Transverse colon (tissue), 4 donors: ENCODE measurements at regions not wholly inside any gene's neighbourhood (a gene's known extent, or its start where the extent isn't known, plus 50 kb on each side); places are given as distances from the start of the nearest gene placed in this dataset.
A peak's percentile ranks its signal among the peaks of the same experiment; 100 is the strongest.

Experiments
- DNase-seq: peaks from one replicate; pipeline ENCODE4 v3.0.0-alpha.2; 2019
- H3K27ac ChIP-seq, 4 donors: fragments of 200-600 bp; sonication (generic); 2 replicates each; pipeline ENCODE4 v1.5.1; 2016 to 2018; ENCODE audit warnings: inconsistent platforms in 4 of 4
- H3K27me3 ChIP-seq: fragments of 200-600 bp; sonication (generic); 2 replicates; pipeline ENCODE4 v1.5.1; 2017; ENCODE audit warnings: inconsistent platforms
- H3K36me3 ChIP-seq, 4 donors: fragments of 200-600 bp; sonication (generic); 2 replicates each; pipeline ENCODE4 v1.5.1; 2017 to 2019; ENCODE audit warnings: inconsistent platforms in 4 of 4
- H3K4me1 ChIP-seq, 4 donors: fragments of 200-600 bp; sonication (generic); 2 replicates each; pipeline ENCODE4 v1.5.1; 2017 to 2020; ENCODE audit warnings: inconsistent platforms in 4 of 4
- H3K4me3 ChIP-seq, 4 donors: fragments of 200-600 bp; sonication (generic); 1 replicate in 1 of 4; 2 replicates in 3 of 4; pipeline versions ENCODE4 v1.5.1 to v1.6.1; 2017 to 2019; ENCODE audit warnings: inconsistent platforms in 4 of 4
- H3K9me3 ChIP-seq, 2 donors: fragments of 200-600 bp; sonication (generic); 2 replicates each; pipeline ENCODE4 v1.5.1; 2017 to 2019; ENCODE audit warnings: inconsistent platforms in 2 of 2
- CTCF ChIP-seq, 5 experiments: fragments of 200-600 bp in 3 of 5; fragments of 450-650 bp in 2 of 5; sonication (generic) in 3 of 5; IDR thresholded peaks; 1 replicate in 2 of 5; 2 replicates in 3 of 5; pipeline ENCODE4 v1.5.1; 2016 to 2017; ENCODE audit warnings: antibody characterized with exemption in 5 of 5, inconsistent platforms in 3 of 5, mild to moderate bottlenecking in 2 of 5, moderate library complexity in 1 of 5
- EP300 ChIP-seq: sonication (generic); formaldehyde crosslinking; IDR thresholded peaks from one replicate; pipeline ENCODE4 v1.6.1; 2017; ENCODE audit warnings: antibody characterized with exemption, low read depth
- POLR2A ChIP-seq: fragments of 450-650 bp; IDR thresholded peaks from one replicate; pipeline ENCODE4 v1.6.1; 2016; ENCODE audit warnings: antibody characterized with exemption, mild to moderate bottlenecking, moderate library complexity
- POLR2AphosphoS5 ChIP-seq, 3 donors: sonication (generic); formaldehyde crosslinking; IDR thresholded peaks; one replicate each; pipeline ENCODE4 v1.6.1; 2016; ENCODE audit warnings: antibody characterized with exemption in 3 of 3
- WGBS, 2 donors: methylation state at CpG; one replicate each; pipeline ENCODE4 v1.1.5; 2018; ENCODE audit warnings: low coverage in 1 of 2; 5-methylcytosine and 5-hydroxymethylcytosine counted together
- in situ Hi-C, 4 donors: fragments of 200-750 bp; cut with MboI; loops; one replicate each; pipeline versions ENCODE4 v1.15.0 to v1.15.1; 2017; ENCODE audit warnings: low sequenced_read_pairs in 3 of 4, low pct_ligation_motif_present in 1 of 4, low pct_unique_long_range_greater_than_20kb in 1 of 4
- intact Hi-C: fragments of 100-400 bp; cut with DNase I; formaldehyde crosslinking; loops from one replicate; pipeline ENCODE4 v1.15.1; 2023; ENCODE audit warnings: low total_unique reads

GRCh38 chr6:113009682-113010081 lies 662.6 kb downstream of the RFPL4B start:
- no peak overlapping the region for H3K27ac ChIP-seq
- peaks cover 0 to 7% (median 6%) of the 10 kb centered on the region in 4 donors for H3K4me1 ChIP-seq
- in situ Hi-C loops (no loop called here), intact Hi-C loops (no loop called here)
- no peaks in the 10 kb centered on the region for H3K27me3 ChIP-seq
- H3K36me3 ChIP-seq: no peaks in the 10 kb centered on the region
- 60 to 69% methylated on average over 1 of the region's 1 CpG for WGBS, 2 donors
- no peak for DNase-seq
- H3K4me3 ChIP-seq: no peak overlapping the region
- TF ChIP-seq EP300: no peak
- TF ChIP-seq POLR2A: no peak
- TF ChIP-seq POLR2AphosphoS5 (IDR thresholded peaks at IDR 0.05): no peak
- no peak for TF ChIP-seq CTCF (IDR thresholded peaks at IDR 0.05)
- H3K9me3 ChIP-seq: no peaks in the 10 kb centered on the region

- WGBS, 2 donors: 57 to 76% methylated on average over 3 of the region's 3 CpGs
- H3K36me3 ChIP-seq: no peaks in the 10 kb centered on the region
- no peak overlapping the region for H3K27ac ChIP-seq
- DNase-seq: no peak
- H3K4me3 ChIP-seq: no peak overlapping the region
- H3K4me1 ChIP-seq: peaks cover 0 to 7% (median 6%) of the 10 kb centered on the region in 4 donors
- no peaks in the 10 kb centered on the region for H3K9me3 ChIP-seq
- no peaks in the 10 kb centered on the region for H3K27me3 ChIP-seq
- TF ChIP-seq POLR2AphosphoS5 (IDR thresholded peaks at IDR 0.05) (no peak), EP300 (no peak), POLR2A (no peak), CTCF (IDR thresholded peaks at IDR 0.05) (no peak)
- in situ Hi-C loops: no loop called here
- intact Hi-C loops: no loop called here
These were observed 663.3 kb downstream of the RFPL4B start for GRCh38 chr6:113010196-113010989.

GRCh38 chr6:113011389-113011788 lies 664.3 kb downstream of the RFPL4B start:
- Histone ChIP-seq H3K4me3 (no peak overlapping the region), H3K4me1 (peaks cover 0 to 1% (median under 1%) of the 10 kb centered on the region in 4 donors), H3K27me3 (no peaks in the 10 kb centered on the region), H3K27ac (peak overlapping the region in 1 of 4 donors; percentile 29), H3K9me3 (no peaks in the 10 kb centered on the region), H3K36me3 (no peaks in the 10 kb centered on the region)
- intact Hi-C loops: no loop called here
- in situ Hi-C loops: no loop called here
- no peak for TF ChIP-seq EP300
- no peak for TF ChIP-seq POLR2A
- TF ChIP-seq POLR2AphosphoS5 (IDR thresholded peaks at IDR 0.05): no peak
- 0% methylated on average over 1 of the region's 1 CpG for WGBS, 2 donors
- no peak for DNase-seq

GRCh38 chr6:113011801-113012200 lies 664.7 kb downstream of the RFPL4B start:
- Histone ChIP-seq H3K4me3 (no peak overlapping the region), H3K4me1 (no peaks in the 10 kb centered on the region), H3K27ac (peak overlapping the region in 2 of 4 donors; percentile 0 to 29), H3K27me3 (no peaks in the 10 kb centered on the region), H3K9me3 (no peaks in the 10 kb centered on the region), H3K36me3 (no peaks in the 10 kb centered on the region)
- no peak for DNase-seq
- TF ChIP-seq POLR2AphosphoS5 (IDR thresholded peaks at IDR 0.05) (peak in 1 of 3 donors; percentile 9), POLR2A (no peak)
- in situ Hi-C loops: no loop called here
- WGBS, 2 donors: 54 to 64% methylated on average over 5 of the region's 5 CpGs
- intact Hi-C loops: no loop called here

GRCh38 chr6:113015249-113015648 lies 668.1 kb downstream of the RFPL4B start:
- TF ChIP-seq POLR2A (no peak), POLR2AphosphoS5 (IDR thresholded peaks at IDR 0.05) (no peak), CTCF (IDR thresholded peaks at IDR 0.05) (no peak), EP300 (no peak)
- Histone ChIP-seq H3K36me3 (no peaks in the 10 kb centered on the region), H3K27ac (no peak overlapping the region), H3K4me3 (no peak overlapping the region), H3K27me3 (no peaks in the 10 kb centered on the region), H3K4me1 (peaks cover 0 to 17% (median 10%) of the 10 kb centered on the region in 4 donors), H3K9me3 (no peaks in the 10 kb centered on the region)
- WGBS, 2 donors: 64 to 70% methylated on average over 1 to 8 of the region's 8 CpGs
- intact Hi-C loops (no loop called here), in situ Hi-C loops (no loop called here)
- DNase-seq: no peak
